HepG2 (cell line): ENCODE measurements at regions not wholly inside any gene's neighbourhood (a gene's known extent, or its start where the extent isn't known, plus 50 kb on each side); places are given as distances from the start of the nearest gene placed in this dataset.
"Not testable (repeated sequence)": the region's sequence is repeated elsewhere in the genome, so short reads cannot be mapped to it uniquely, and the experiment has no call there.

Experiments used
- ATAC-seq: fragments of 200-7000 bp; cut with Tn5 transposase; 3 replicates; pipeline ENCODE4 v1.9.1; 2020; ENCODE audit warnings: mild to moderate bottlenecking, moderate library complexity
- BruUV-seq: library from RNA; stranded (reverse); fragments of 400-500 nt; replicated peaks from 2 replicates; lab custom pipeline; 2021; lab: Mats Ljungman, UMichigan
- CTCF ChIA-PET: fragments of 300-600 bp; formaldehyde crosslinking; extraction: SDS; loops from one replicate; lab custom pipeline; 2021; ENCODE audit warnings: low total read pairs, inconsistent platforms, low intra/inter-chr PET ratio; lab: Yijun Ruan, JAX
- POLR2A ChIA-PET: fragments of 350-600 bp; sonication (Branson Sonifier 250); formaldehyde crosslinking; loops from one replicate; lab custom pipeline; 2020; ENCODE audit warnings: antibody characterized with exemption, inconsistent platforms; lab: Yijun Ruan, JAX
- DNase-seq: peaks from one replicate; pipeline ENCODE4 v3.0.0-alpha.2; 2015; ENCODE audit warnings: low spot score
- FAIRE-seq: peaks from 3 replicates; lab custom pipeline; 2011; peaks lifted over from hg19 to GRCh38; lab: Jason Lieb, UNC
- H2AFZ ChIP-seq: one replicate; pipeline ENCODE4 v1.6.1; 2011; ENCODE audit warnings: low read length, inconsistent platforms
- H3K27ac ChIP-seq: fragments of 300-600 bp; 3 replicates; pipeline ENCODE4 v1.8.0; 2011; ENCODE audit warnings: mixed run types, mild to moderate bottlenecking, mixed read lengths, low read length, inconsistent platforms; ENCODE audit not compliant: insufficient read depth; ENCODE audit errors: extremely low read length
- H3K27me3 ChIP-seq, 2 experiments: fragments of 200-600 bp in 1 of 2; 2 replicates in 1 of 2; 3 replicates in 1 of 2; pipeline versions ENCODE4 v1.6.0 to v1.8.0; 2011; ENCODE audit warnings: low read length in 2 of 2, mild to moderate bottlenecking in 2 of 2, moderate library complexity in 2 of 2, inconsistent platforms in 1 of 2; ENCODE audit not compliant: insufficient read depth in 2 of 2, control insufficient read depth in 1 of 2
- H3K36me3 ChIP-seq, 2 experiments: fragments of 200-600 bp in 1 of 2; replicated peaks in 1 of 2; 2 replicates in 1 of 2; 3 replicates in 1 of 2; pipeline versions ENCODE4 v1.5.1 to v1.8.0; 2011; ENCODE audit warnings: low read length in 2 of 2, inconsistent platforms in 1 of 2; ENCODE audit not compliant: insufficient read depth in 2 of 2, control insufficient read depth in 1 of 2
- H3K4me1 ChIP-seq: 2 replicates; pipeline ENCODE4 v1.5.1; 2012; ENCODE audit warnings: low read length, inconsistent platforms; ENCODE audit not compliant: insufficient read depth
- H3K4me2 ChIP-seq: 2 replicates; pipeline ENCODE4 v1.6.0; 2011; ENCODE audit warnings: low read depth, low read length, inconsistent platforms
- H3K4me3 ChIP-seq, 3 experiments: fragments of 200-600 bp in 1 of 3; sonication (generic), shearing (Covaris generic) in 1 of 3; replicated peaks in 1 of 3; 2 replicates each; pipeline ENCODE4 v1.5.1; 2011 to 2016; ENCODE audit warnings: low read length in 3 of 3, inconsistent platforms in 2 of 3, low read depth in 2 of 3, mild to moderate bottlenecking in 2 of 3, control low read depth in 1 of 3, mixed read lengths in 1 of 3; ENCODE audit not compliant: insufficient read depth in 1 of 3
- H3K79me2 ChIP-seq: one replicate; pipeline ENCODE4 v1.6.1; 2011; ENCODE audit warnings: low read length, inconsistent platforms; ENCODE audit not compliant: insufficient read depth
- H3K9ac ChIP-seq: 2 replicates; pipeline ENCODE4 v1.6.0; 2011; ENCODE audit warnings: mild to moderate bottlenecking, low read depth, low read length, inconsistent platforms; ENCODE audit not compliant: insufficient read depth
- H3K9me3 ChIP-seq: 2 replicates; pipeline ENCODE4 v1.5.1; 2012; ENCODE audit warnings: mild to moderate bottlenecking, low read length
- H4K20me1 ChIP-seq: 2 replicates; pipeline ENCODE4 v1.6.0; 2011; ENCODE audit warnings: inconsistent platforms, mild to moderate bottlenecking, low read length, moderate library complexity; ENCODE audit not compliant: insufficient read depth
- ARID5B ChIP-seq: IDR thresholded peaks from 2 replicates; pipeline ENCODE4 v1.4.0; 2020; ENCODE audit warnings: mild to moderate bottlenecking, missing genetic modification reagents
- ATF7 ChIP-seq, 2 experiments: fragments of 450-650 bp in 1 of 2; sonication (generic) in 1 of 2; formaldehyde crosslinking in 1 of 2; IDR thresholded peaks; 2 replicates each; pipeline versions ENCODE4 v1.4.0 to v1.6.1; 2016 to 2020; ENCODE audit warnings: antibody characterized with exemption in 1 of 2, mild to moderate bottlenecking in 1 of 2, missing genetic modification reagents in 1 of 2
- RXRA ChIP-seq: sonication (generic); formaldehyde crosslinking; IDR thresholded peaks from 2 replicates; pipeline ENCODE4 v1.5.1; 2020; ENCODE audit warnings: missing genetic modification reagents
- WGBS: methylation state at CpG from one replicate; pipeline ENCODE4 v1.1.6; 2017; ENCODE audit warnings: low lambda C conversion rate; 5-methylcytosine and 5-hydroxymethylcytosine counted together
- in situ Hi-C: cut with HindIII; loops from 2 replicates; pipeline ENCODE4 v1.10.0; 2017; ENCODE audit warnings: low pct_unique_long_range_greater_than_20kb; ENCODE audit not compliant: extremely low pct_ligation_motif_present
- intact Hi-C: fragments of 100-400 bp; cut with micrococcal nuclease; formaldehyde crosslinking; loops from one replicate; pipeline ENCODE4 v1.10.0; 2022; ENCODE audit not compliant: unreplicated experiment

GRCh38 chrX:40922307-40922706, 162.9 kb upstream of the USP9X start (continued):
- TF ChIP-seq ARID5B (CRISPR knock-in tag): peak; percentile 31; the same call in 1 of the 2 replicates
- TF ChIP-seq RXRA (CRISPR knock-in tag): no peak
- no peak for TF ChIP-seq ATF7 (IDR thresholded peaks at IDR 0.05)
- no peak for TF ChIP-seq ATF7 (CRISPR knock-in tag; IDR thresholded peaks at IDR 0.05)
- TF ChIP-seq, all 625 proteins: peak for 9

DNA sequence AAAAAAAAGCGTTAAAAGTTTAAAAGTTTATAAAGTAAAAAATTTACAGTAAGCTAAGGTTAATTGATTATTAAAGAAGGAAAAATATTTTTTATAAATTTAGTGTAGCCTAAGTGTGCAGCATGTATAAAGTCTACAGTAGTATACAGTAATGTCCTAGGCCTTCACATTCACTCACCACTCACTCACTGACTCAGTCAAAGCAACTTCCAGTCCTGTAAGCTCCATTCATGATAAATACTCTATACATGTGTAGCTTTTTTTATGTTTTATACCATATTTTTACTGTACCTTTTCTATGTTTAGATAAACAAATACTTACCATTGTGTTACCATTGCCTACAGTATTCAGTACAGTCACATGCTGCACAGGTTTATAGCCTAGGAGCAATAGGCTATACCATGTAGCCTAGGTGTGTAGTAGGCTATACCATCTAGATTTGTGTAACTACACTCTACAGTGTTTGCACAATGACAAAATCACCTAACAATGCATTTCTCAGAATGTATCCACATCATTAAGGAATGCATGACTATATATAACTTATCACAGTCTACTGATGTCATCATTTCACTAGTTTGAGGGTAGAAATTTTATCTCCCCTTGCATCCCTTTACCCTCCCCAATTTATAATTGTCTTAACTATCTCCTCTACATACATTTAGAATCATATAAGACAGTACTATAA, 158.4 kb upstream of the USP9X start:
- H2AFZ ChIP-seq, BruUV-seq, FAIRE-seq, H3K27ac ChIP-seq, H3K4me2 ChIP-seq, H3K9ac ChIP-seq, H3K4me3 ChIP-seq, DNase-seq, H3K79me2 ChIP-seq, H3K27me3 ChIP-seq, POLR2A ChIA-PET, H3K4me1 ChIP-seq, CTCF ChIA-PET, H4K20me1 ChIP-seq, ATAC-seq, H3K36me3 ChIP-seq, in situ Hi-C loops, H3K9me3 ChIP-seq: not testable (repeated sequence)
- 8% methylated on average over 1 of the region's 1 CpG for WGBS
- intact Hi-C loops: loop anchor here (10.0 kb wide), 2 partner anchors 52 to 122 kb away; no protein-coding TSS in a partner anchor
